ENCODE measurements at regions not wholly inside any gene's neighbourhood (a gene's known extent, or its start where the extent isn't known, plus 50 kb on each side); places are given as distances from the start of the nearest gene placed in this dataset.

GRCh38 chr2:114286438-114286837 lies 156.0 kb upstream of the DPP10 start:
- H3K79me2 ChIP-seq (ENCODE audit: control insufficient read depth, insufficient read depth, low read length), result no peaks in the 10 kb centered on the region
- DNase-seq (ENCODE audit: low read depth, low spot score) (no peak), ATAC-seq (no peak), FAIRE-seq (no peak)
- 39% methylated on average over 8 of the region's 8 CpGs for WGBS (ENCODE audit: insufficient coverage, insufficient replicate concordance, low lambda C conversion rate, missing lambda C conversion rate)
- no peak overlapping the region for H3K4me2 ChIP-seq (ENCODE audit: control insufficient read depth, insufficient read depth)
- no peaks in the 10 kb centered on the region for H4K20me1 ChIP-seq (ENCODE audit: control insufficient read depth, insufficient read depth)
- no peaks in the 10 kb centered on the region for H3K4me1 ChIP-seq (ENCODE audit: control insufficient read depth, insufficient read depth, low read length)
- no peak overlapping the region for H3K27ac ChIP-seq (ENCODE audit: control insufficient read depth, insufficient read depth)
- intact Hi-C loops (cut with micrococcal nuclease; ENCODE audit: unreplicated experiment), result no loop called here
- H2AFZ ChIP-seq (ENCODE audit: control insufficient read depth, low read depth, low read length), result no peak overlapping the region
- no TSS peak for BruUV-seq (replicated peaks)
- no peak for TF ChIP-seq USF1 (IDR thresholded peaks at IDR 0.05; ENCODE audit: borderline replicate concordance, extremely low read length, insufficient read depth, low read depth, low read length)
- no peak for TF ChIP-seq TBL1XR1 (IDR thresholded peaks at IDR 0.05; ENCODE audit: low read depth, low read length)
- TF ChIP-seq NRF1 (conservative IDR thresholded peaks at IDR 0.05; ENCODE audit: low read depth, low read length), result no peak
- no peak for TF ChIP-seq ZNF207 (IDR thresholded peaks at IDR 0.05; ENCODE audit: borderline replicate concordance)
- no peak for TF ChIP-seq RFX5 (IDR thresholded peaks at IDR 0.05; ENCODE audit: low read depth, low read length)
- no peak for TF ChIP-seq NKRF (conservative IDR thresholded peaks at IDR 0.05)
- no peak for TF ChIP-seq MTA2 (IDR thresholded peaks at IDR 0.05; ENCODE audit: low read depth)
- no peak for TF ChIP-seq JUNB (IDR thresholded peaks at IDR 0.05)
- no peak for TF ChIP-seq ZBTB4 (CRISPR knock-in tag; IDR thresholded peaks at IDR 0.05)
- no peak for TF ChIP-seq CEBPZ (IDR thresholded peaks at IDR 0.05; ENCODE audit: low read depth, low read length)
- TF ChIP-seq ZNF217 (IDR thresholded peaks at IDR 0.05), result no peak
- no peak for TF ChIP-seq KLF5 (IDR thresholded peaks at IDR 0.05; ENCODE audit: partially characterized antibody)
- TF ChIP-seq JUND (IDR thresholded peaks at IDR 0.05; ENCODE audit: low read depth, low read length), result no peak
- TF ChIP-seq CREB1 (IDR thresholded peaks at IDR 0.05; ENCODE audit: low read depth), result no peak
- TF ChIP-seq TCF7 (IDR thresholded peaks at IDR 0.05; ENCODE audit: borderline replicate concordance), result no peak
- TF ChIP-seq FOXM1 (IDR thresholded peaks at IDR 0.05; ENCODE audit: low read depth, low read length), result no peak
- TF ChIP-seq HDAC2 (IDR thresholded peaks at IDR 0.05), result no peak
- ChIA-PET SMC1A (ENCODE audit: uncharacterized antibody, unreplicated experiment) (interaction anchor here (1.1 kb wide), 1 partner anchor 32 kb away, joined by 3 read pairs; no protein-coding TSS in a partner anchor), CTCF (no interaction called here), POLR2A (no interaction called here), RAD21 (ENCODE audit: unreplicated experiment) (no interaction called here)
- H3K9me3 ChIP-seq (replicated peaks; ENCODE audit: control insufficient read depth, insufficient read depth, low read length), result no peaks in the 10 kb centered on the region
- H3K27me3 ChIP-seq (replicated peaks in 1 of 2; ENCODE audit: control insufficient read depth in 2 of 2, insufficient read depth in 2 of 2, low read length in 1 of 2), result no peaks in the 10 kb centered on the region
- no peak overlapping the region for H3K4me3 ChIP-seq
- H3K9ac ChIP-seq (ENCODE audit: control insufficient read depth, insufficient read depth, low read length), result no peak overlapping the region
- H3K36me3 ChIP-seq (ENCODE audit: control insufficient read depth in 2 of 2, insufficient read depth in 2 of 2, low read length in 1 of 2), result no peaks in the 10 kb centered on the region
- in situ Hi-C loops (cut with MboI), result no loop called here
